ENCODE measurements at regions not wholly inside any gene's neighbourhood (a gene's known extent, or its start where the extent isn't known, plus 50 kb on each side); places are given as distances from the start of the nearest gene placed in this dataset.

GRCh38 chr7:97422046-97422445 lies 304.5 kb downstream of the SDHAF3 start:
- H3K9ac ChIP-seq (ENCODE audit: low read length) = no peak overlapping the region
- no peaks in the 10 kb centered on the region for H3K4me1 ChIP-seq (ENCODE audit: low read length)
- no peaks in the 10 kb centered on the region for H3K9me3 ChIP-seq (replicated peaks; ENCODE audit: insufficient read depth, low read length)
- no peaks in the 10 kb centered on the region for H3K27me3 ChIP-seq (replicated peaks; ENCODE audit: insufficient read depth, low read length)
- no peaks in the 10 kb centered on the region for H3K79me2 ChIP-seq (ENCODE audit: low read length)
- H4K20me1 ChIP-seq (ENCODE audit: insufficient read depth, low read length) = no peaks in the 10 kb centered on the region
- no peak overlapping the region for H2AFZ ChIP-seq (ENCODE audit: low read length)
- DNase-seq = no peak
- no peaks in the 10 kb centered on the region for H3F3A ChIP-seq (ENCODE audit: insufficient read depth, low read length)
- TF ChIP-seq EZH2phosphoT487 (IDR thresholded peaks at IDR 0.05; ENCODE audit: low read length) = no peak
- TF ChIP-seq EZH2 (optimal IDR thresholded peaks at IDR 0.05; ENCODE audit: low read depth, low read length) = no peak
- TF ChIP-seq, protein P1, sequence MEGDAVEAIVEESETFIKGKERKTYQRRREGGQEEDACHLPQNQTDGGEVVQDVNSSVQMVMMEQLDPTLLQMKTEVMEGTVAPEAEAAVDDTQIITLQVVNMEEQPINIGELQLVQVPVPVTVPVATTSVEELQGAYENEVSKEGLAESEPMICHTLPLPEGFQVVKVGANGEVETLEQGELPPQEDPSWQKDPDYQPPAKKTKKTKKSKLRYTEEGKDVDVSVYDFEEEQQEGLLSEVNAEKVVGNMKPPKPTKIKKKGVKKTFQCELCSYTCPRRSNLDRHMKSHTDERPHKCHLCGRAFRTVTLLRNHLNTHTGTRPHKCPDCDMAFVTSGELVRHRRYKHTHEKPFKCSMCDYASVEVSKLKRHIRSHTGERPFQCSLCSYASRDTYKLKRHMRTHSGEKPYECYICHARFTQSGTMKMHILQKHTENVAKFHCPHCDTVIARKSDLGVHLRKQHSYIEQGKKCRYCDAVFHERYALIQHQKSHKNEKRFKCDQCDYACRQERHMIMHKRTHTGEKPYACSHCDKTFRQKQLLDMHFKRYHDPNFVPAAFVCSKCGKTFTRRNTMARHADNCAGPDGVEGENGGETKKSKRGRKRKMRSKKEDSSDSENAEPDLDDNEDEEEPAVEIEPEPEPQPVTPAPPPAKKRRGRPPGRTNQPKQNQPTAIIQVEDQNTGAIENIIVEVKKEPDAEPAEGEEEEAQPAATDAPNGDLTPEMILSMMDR (IDR thresholded peaks at IDR 0.05; ENCODE audit: low read length) = no peak
- no peak overlapping the region for H3K4me2 ChIP-seq (ENCODE audit: low read depth, low read length)
- no peak overlapping the region for H3K27ac ChIP-seq (ENCODE audit: low read length)
- no peak overlapping the region for H3K4me3 ChIP-seq (ENCODE audit: low read length)
- H3K9me2 ChIP-seq (replicated peaks; ENCODE audit: insufficient read depth, low read length) = no peaks in the 10 kb centered on the region
- no peaks in the 10 kb centered on the region for H3K36me3 ChIP-seq (replicated peaks; ENCODE audit: insufficient read depth, low read length)

DNA sequence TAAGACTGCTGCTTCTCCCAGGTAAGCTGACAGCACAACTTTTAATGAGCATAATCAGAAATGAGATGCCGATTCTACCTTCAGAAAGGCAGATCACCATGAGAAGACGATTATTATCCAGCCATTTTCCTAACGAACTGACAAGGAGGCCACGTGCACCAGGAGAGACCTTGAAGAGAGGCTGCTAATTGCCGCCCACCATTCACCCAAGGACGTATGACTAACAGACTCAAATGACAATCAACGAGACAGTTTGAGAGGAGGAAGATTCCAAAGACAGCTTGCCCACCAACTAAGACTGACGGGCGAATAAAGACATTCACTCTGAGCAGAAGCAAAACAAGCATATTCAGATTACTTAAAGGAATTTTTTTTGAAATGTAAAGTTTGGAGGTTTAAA lies 301.9 kb upstream of the TAC1 start:
- H2AFZ ChIP-seq (ENCODE audit: low read length) = no peak overlapping the region
- H3K9me2 ChIP-seq (replicated peaks; ENCODE audit: insufficient read depth, low read length) = no peaks in the 10 kb centered on the region
- no peak overlapping the region for H3K4me3 ChIP-seq (ENCODE audit: low read length)
- H3K27ac ChIP-seq (ENCODE audit: low read length) = no peak overlapping the region
- no peaks in the 10 kb centered on the region for H3K36me3 ChIP-seq (replicated peaks; ENCODE audit: insufficient read depth, low read length)
- H3K4me1 ChIP-seq (ENCODE audit: low read length) = no peaks in the 10 kb centered on the region
- no peaks in the 10 kb centered on the region for H3K9me3 ChIP-seq (replicated peaks; ENCODE audit: insufficient read depth, low read length)
- no peaks in the 10 kb centered on the region for H3K79me2 ChIP-seq (ENCODE audit: low read length)
- no peaks in the 10 kb centered on the region for H3F3A ChIP-seq (ENCODE audit: insufficient read depth, low read length)
- DNase-seq = no peak
- H3K27me3 ChIP-seq (replicated peaks; ENCODE audit: insufficient read depth, low read length) = no peaks in the 10 kb centered on the region
- H3K9ac ChIP-seq (ENCODE audit: low read length) = no peak overlapping the region
- TF ChIP-seq, protein P1 (IDR thresholded peaks at IDR 0.05; ENCODE audit: low read length) = no peak
- TF ChIP-seq EZH2 (optimal IDR thresholded peaks at IDR 0.05; ENCODE audit: low read depth, low read length) (no peak), EZH2phosphoT487 (IDR thresholded peaks at IDR 0.05; ENCODE audit: low read length) (no peak)
- H4K20me1 ChIP-seq (ENCODE audit: insufficient read depth, low read length) = no peaks in the 10 kb centered on the region
- H3K4me2 ChIP-seq (ENCODE audit: low read depth, low read length) = no peak overlapping the region

GRCh38 chr7:97439637-97440214 lies 292.2 kb upstream of the TAC1 start:
- H3K27me3 ChIP-seq (replicated peaks; ENCODE audit: insufficient read depth, low read length) = no peaks in the 10 kb centered on the region
- no peaks in the 10 kb centered on the region for H3F3A ChIP-seq (ENCODE audit: insufficient read depth, low read length)
- H3K4me3 ChIP-seq (ENCODE audit: low read length) = no peak overlapping the region
- H2AFZ ChIP-seq (ENCODE audit: low read length) = no peak overlapping the region
- H3K9ac ChIP-seq (ENCODE audit: low read length) = no peak overlapping the region
- no peak overlapping the region for H3K4me2 ChIP-seq (ENCODE audit: low read depth, low read length)
- H3K79me2 ChIP-seq (ENCODE audit: low read length) = no peaks in the 10 kb centered on the region
- no peak for TF ChIP-seq EZH2 (optimal IDR thresholded peaks at IDR 0.05; ENCODE audit: low read depth, low read length)
- TF ChIP-seq, protein P1 (IDR thresholded peaks at IDR 0.05; ENCODE audit: low read length) = no peak
- no peak for DNase-seq
- H3K36me3 ChIP-seq (replicated peaks; ENCODE audit: insufficient read depth, low read length) = no peaks in the 10 kb centered on the region
- H3K27ac ChIP-seq (ENCODE audit: low read length) = no peak overlapping the region
- no peaks in the 10 kb centered on the region for H3K4me1 ChIP-seq (ENCODE audit: low read length)
- no peaks in the 10 kb centered on the region for H3K9me3 ChIP-seq (replicated peaks; ENCODE audit: insufficient read depth, low read length)
- H3K9me2 ChIP-seq (replicated peaks; ENCODE audit: insufficient read depth, low read length) = no peaks in the 10 kb centered on the region
- no peaks in the 10 kb centered on the region for H4K20me1 ChIP-seq (ENCODE audit: insufficient read depth, low read length)

Measured in MM.1S (cell line).